Activated naive CD4-positive, alpha-beta T cell (primary cell): ENCODE measurements at regions not wholly inside any gene's neighbourhood (a gene's known extent, or its start where the extent isn't known, plus 50 kb on each side); places are given as distances from the start of the nearest gene placed in this dataset.

ENCODE experiments used
- DNase-seq, 4 experiments: peaks; one replicate each; lab custom pipeline; 2025; lab: John Stamatoyannopoulos, UW

- DNase-seq, result no peak
Observed at GRCh38 chr2:7721413-7721995, 804.3 kb downstream of the RNF144A start.

GRCh38 chr2:7722212-7722910 is 805.1 kb downstream of the RNF144A start:
- no peak for DNase-seq

GRCh38 chr2:7724336-7724735 is 807.1 kb downstream of the RNF144A start:
- DNase-seq, result no peak

- DNase-seq, result no peak
Observed at GRCh38 chr2:7725171-7725849, 808.1 kb downstream of the RNF144A start.

GRCh38 chr2:7725850-7726242 is 808.6 kb downstream of the RNF144A start:
- DNase-seq, result no peak

GRCh38 chr2:7726989-7727388 is 809.8 kb downstream of the RNF144A start:
- DNase-seq, result no peak

- no peak for DNase-seq
Observed at GRCh38 chr2:7728388-7728787, 811.2 kb downstream of the RNF144A start.

GRCh38 chr2:7730449-7730848 is 813.2 kb downstream of the RNF144A start:
- no peak for DNase-seq

GRCh38 chr2:7730990-7731389 is 813.8 kb downstream of the RNF144A start:
- DNase-seq, result no peak

GRCh38 chr2:7732497-7732896 is 815.3 kb downstream of the RNF144A start:
- DNase-seq, result no peak

GRCh38 chr2:7736646-7737305 is 819.6 kb downstream of the RNF144A start:
- no peak for DNase-seq

GRCh38 chr2:7738596-7738995 is 821.4 kb downstream of the RNF144A start:
- DNase-seq, result no peak

GRCh38 chr2:7740114-7740513 is 822.9 kb downstream of the RNF144A start:
- no peak for DNase-seq

- no peak for DNase-seq
Observed at GRCh38 chr2:7742301-7742700, 825.1 kb downstream of the RNF144A start.

- DNase-seq, result no peak
Observed at GRCh38 chr2:7744827-7745226, 827.6 kb downstream of the RNF144A start.

GRCh38 chr2:7745369-7745768 is 828.2 kb downstream of the RNF144A start:
- no peak for DNase-seq

- no peak for DNase-seq
Observed at GRCh38 chr2:7748717-7749415, 831.7 kb downstream of the RNF144A start.

- DNase-seq, result no peak
Observed at GRCh38 chr2:7749895-7750559, 832.8 kb downstream of the RNF144A start.

- DNase-seq, result no peak
Observed at GRCh38 chr2:7752291-7752690, 835.1 kb downstream of the RNF144A start.

GRCh38 chr2:7753777-7754176 is 836.6 kb downstream of the RNF144A start:
- DNase-seq, result no peak

GRCh38 chr2:7755879-7756278 is 838.7 kb downstream of the RNF144A start:
- no peak for DNase-seq
